Stomach smooth muscle (tissue), 2 donors: ENCODE measurements at regions not wholly inside any gene's neighbourhood (a gene's known extent, or its start where the extent isn't known, plus 50 kb on each side); places are given as distances from the start of the nearest gene placed in this dataset.
"Not testable (repeated sequence)": the region's sequence is repeated elsewhere in the genome, so short reads cannot be mapped to it uniquely, and the experiment has no call there.

Experiments
- H3K27ac ChIP-seq: one replicate; pipeline ENCODE4 v1.7.0; 2013; ENCODE audit warnings: mild to moderate bottlenecking, low read length, inconsistent platforms
- H3K27me3 ChIP-seq, 2 donors: one replicate each; pipeline ENCODE4 v1.7.0; 2013; ENCODE audit warnings: low read length in 2 of 2; ENCODE audit not compliant: insufficient read depth in 2 of 2, control insufficient read depth in 1 of 2
- H3K36me3 ChIP-seq, 2 donors: one replicate each; pipeline ENCODE4 v1.7.0; 2013; ENCODE audit warnings: low read length in 2 of 2; ENCODE audit not compliant: control insufficient read depth in 2 of 2, insufficient read depth in 2 of 2
- H3K4me1 ChIP-seq: one replicate; pipeline ENCODE4 v1.7.0; 2013; ENCODE audit warnings: low read length; ENCODE audit not compliant: control insufficient read depth, insufficient read depth
- H3K4me3 ChIP-seq, 2 donors: one replicate each; pipeline ENCODE4 v1.7.0; 2013; ENCODE audit warnings: low read length in 2 of 2
- H3K9ac ChIP-seq, 2 donors: one replicate each; pipeline ENCODE4 v1.7.0; 2013; ENCODE audit warnings: low read length in 2 of 2, mild to moderate bottlenecking in 1 of 2
- H3K9me3 ChIP-seq, 2 donors: one replicate each; pipeline ENCODE4 v1.7.0; 2013; ENCODE audit warnings: low read length in 2 of 2; ENCODE audit not compliant: control insufficient read depth in 2 of 2
- donor health status: healthy.
- donor health status: Pancreatic carcinoma.

DNA sequence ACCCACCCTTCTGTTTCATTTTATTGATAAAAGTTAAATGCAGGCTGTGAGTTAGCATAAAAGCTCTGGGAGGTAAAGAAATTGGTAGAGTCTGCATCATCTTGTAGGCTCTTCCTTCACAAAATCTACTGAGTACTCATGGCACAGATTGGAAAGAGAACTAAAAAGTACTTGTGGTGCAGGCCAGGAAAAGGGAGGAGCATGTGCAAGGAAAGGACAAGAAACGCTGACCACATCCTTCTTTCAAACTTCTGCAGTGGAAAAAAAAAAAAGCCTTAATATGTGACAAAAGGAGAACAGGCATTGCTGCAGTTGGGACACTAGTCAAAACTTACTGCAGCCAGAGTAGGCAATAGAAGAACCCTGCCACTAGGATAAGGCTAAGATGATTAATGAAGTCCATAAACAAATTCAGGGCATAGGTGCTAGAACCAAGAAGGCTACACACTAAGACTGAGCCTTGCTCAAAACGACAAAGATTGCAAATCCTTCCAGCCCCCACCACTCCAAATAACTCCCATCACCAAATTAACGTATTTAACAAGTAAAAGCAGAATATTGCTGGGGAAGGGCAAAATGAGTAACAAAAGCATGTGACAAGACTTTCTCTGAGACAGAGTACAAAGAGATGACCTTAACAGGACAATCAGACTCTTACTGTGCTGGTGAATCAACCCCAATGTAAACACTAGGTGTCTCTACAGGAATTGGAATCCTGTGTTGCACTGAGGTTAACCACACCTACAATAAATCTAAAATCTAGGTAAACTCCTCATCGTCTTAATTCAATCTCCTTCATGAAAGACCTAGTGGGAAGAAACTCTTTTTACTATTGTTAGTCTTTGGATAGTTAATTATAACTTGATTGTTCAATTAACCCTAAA, 1024.8 kb downstream of the TLE1 start:
- no peak overlapping the region for H3K27ac ChIP-seq
- H3K4me3 ChIP-seq: no peak overlapping the region
- H3K9me3 ChIP-seq: no peaks in the 10 kb centered on the region
- no peaks in the 10 kb centered on the region for H3K36me3 ChIP-seq
- peaks cover 4% of the 10 kb centered on the region for H3K4me1 ChIP-seq
- H3K9ac ChIP-seq: no peak overlapping the region
- H3K27me3 ChIP-seq: no peaks in the 10 kb centered on the region

- not testable (repeated sequence) for H3K4me1 ChIP-seq, H3K27me3 ChIP-seq, H3K9ac ChIP-seq, H3K36me3 ChIP-seq, H3K27ac ChIP-seq, H3K4me3 ChIP-seq, H3K9me3 ChIP-seq
Observed at GRCh38 chr9:80659751-80660150, 1029.6 kb downstream of the TLE1 start.

- H3K4me3 ChIP-seq: no peak overlapping the region
- H3K27me3 ChIP-seq: no peaks in the 10 kb centered on the region
- no peak overlapping the region for H3K9ac ChIP-seq
- H3K4me1 ChIP-seq: no peaks in the 10 kb centered on the region
- H3K27ac ChIP-seq: no peak overlapping the region
- H3K9me3 ChIP-seq: no peaks in the 10 kb centered on the region
- no peaks in the 10 kb centered on the region for H3K36me3 ChIP-seq
Observed at GRCh38 chr9:80651044-80651443, 1038.3 kb downstream of the TLE1 start.

DNA sequence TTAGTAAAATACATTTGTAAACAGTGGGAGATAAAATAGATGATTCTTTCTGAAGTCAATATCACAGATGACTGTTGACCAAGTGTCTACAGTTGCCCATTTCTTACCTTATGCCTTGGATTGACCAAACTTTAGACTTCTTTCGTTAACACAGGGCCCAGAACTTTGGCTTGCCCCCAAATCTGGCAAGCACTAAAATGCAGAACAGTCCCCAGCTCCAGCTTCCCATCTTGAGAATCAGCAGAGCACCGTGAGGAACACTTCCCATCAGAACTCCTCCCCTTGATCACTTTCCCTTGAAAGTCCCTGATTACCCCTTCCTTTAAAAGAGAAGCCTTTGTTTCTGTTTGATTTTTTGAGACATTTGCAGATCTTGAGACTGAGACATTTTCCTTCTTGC, 1039.9 kb downstream of the TLE1 start:
- H3K27ac ChIP-seq: no peak overlapping the region
- H3K4me3 ChIP-seq: no peak overlapping the region
- H3K9me3 ChIP-seq: no peaks in the 10 kb centered on the region
- H3K27me3 ChIP-seq: no peaks in the 10 kb centered on the region
- H3K9ac ChIP-seq: no peak overlapping the region
- H3K36me3 ChIP-seq: no peaks in the 10 kb centered on the region
- H3K4me1 ChIP-seq: no peaks in the 10 kb centered on the region

DNA sequence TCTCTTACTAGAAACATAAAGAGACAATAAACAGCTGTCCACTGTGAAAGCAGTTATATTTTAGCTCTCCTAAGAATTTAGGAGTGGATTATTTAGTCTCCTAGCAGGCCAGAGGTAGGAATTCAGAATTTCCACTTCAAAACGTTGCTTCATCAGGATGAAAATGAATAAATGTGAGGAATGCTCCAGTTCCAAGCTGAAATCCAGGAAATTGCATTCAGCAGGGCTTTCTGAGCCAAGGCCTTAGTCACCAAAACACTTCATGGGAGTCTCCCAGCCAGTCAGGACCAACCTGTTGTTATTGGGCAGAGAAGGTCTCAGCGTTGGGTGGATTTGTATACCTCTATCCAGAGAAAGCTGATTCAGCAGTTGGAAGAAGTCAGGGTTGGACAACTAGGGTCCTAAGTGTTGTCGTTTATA, 1040.3 kb downstream of the TLE1 start:
- Histone ChIP-seq H3K4me3 (no peak overlapping the region), H3K9ac (no peak overlapping the region), H3K4me1 (no peaks in the 10 kb centered on the region), H3K27ac (no peak overlapping the region), H3K27me3 (no peaks in the 10 kb centered on the region), H3K9me3 (no peaks in the 10 kb centered on the region), H3K36me3 (no peaks in the 10 kb centered on the region)

DNA sequence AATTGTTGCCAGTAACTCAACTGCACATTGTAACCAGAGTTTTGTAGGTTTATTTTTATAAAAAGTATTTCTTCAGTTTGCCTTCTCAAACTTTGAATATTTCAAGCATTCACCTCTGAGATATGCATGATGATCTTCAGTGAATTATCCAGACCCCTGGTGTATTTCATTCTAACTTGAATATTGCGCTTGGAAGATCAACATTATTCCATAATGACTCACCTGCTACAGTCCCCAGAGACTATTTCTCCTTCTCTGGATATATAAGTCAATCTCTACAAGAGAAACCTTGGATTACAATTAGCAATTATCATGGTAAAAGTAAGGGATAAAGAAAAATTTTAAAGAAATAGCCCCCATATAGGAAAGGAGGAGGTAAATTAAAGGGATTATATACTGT, 1041.0 kb downstream of the TLE1 start:
- Histone ChIP-seq H3K9me3 (no peaks in the 10 kb centered on the region), H3K4me3 (no peak overlapping the region), H3K27ac (no peak overlapping the region), H3K9ac (no peak overlapping the region), H3K36me3 (no peaks in the 10 kb centered on the region), H3K27me3 (no peaks in the 10 kb centered on the region), H3K4me1 (no peaks in the 10 kb centered on the region)

- no peaks in the 10 kb centered on the region for H3K4me1 ChIP-seq
- no peaks in the 10 kb centered on the region for H3K9me3 ChIP-seq
- no peak overlapping the region for H3K9ac ChIP-seq
- no peak overlapping the region for H3K4me3 ChIP-seq
- no peak overlapping the region for H3K27ac ChIP-seq
- no peaks in the 10 kb centered on the region for H3K36me3 ChIP-seq
- no peaks in the 10 kb centered on the region for H3K27me3 ChIP-seq
Observed at GRCh38 chr9:80646211-80646610, 1043.1 kb downstream of the TLE1 start.

DNA sequence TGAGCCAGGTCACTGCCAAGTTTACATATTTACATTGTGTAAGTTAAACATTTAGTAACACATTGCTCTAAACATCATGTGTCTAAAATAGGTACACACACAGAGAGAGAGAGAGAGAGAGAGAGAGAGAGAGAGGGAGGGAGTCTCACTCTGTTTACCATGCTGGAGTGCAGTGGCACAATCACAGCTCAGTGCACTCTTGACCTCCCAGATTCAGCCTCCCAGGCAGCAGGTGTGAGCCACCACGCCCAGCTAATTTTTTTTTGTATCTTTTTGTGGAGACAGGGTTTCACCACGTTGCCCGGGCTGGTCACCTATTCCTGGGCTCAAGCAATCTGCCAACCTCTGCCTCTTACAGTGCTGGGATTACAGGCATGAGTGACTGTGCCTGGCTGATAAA, 1045.3 kb downstream of the TLE1 start:
- H3K9me3 ChIP-seq: no peaks in the 10 kb centered on the region

DNA sequence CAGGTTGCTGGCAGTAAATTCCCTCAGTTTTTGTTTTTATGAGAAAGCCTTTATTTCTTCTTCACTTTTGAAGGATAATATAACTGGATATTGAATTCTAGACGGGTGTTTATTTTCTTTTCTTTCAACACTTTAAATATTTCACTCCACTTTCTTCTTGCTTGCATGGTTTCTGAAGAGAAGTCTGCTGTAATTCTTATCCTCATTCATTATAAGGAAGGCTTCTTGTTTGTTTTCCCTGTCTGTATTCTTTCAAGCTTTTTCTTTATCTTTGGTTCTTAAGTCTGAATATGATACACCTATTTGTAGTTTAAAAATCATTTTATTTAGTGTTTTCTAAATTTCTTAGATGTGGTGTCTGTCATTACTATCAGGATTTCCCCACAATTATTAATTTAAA, 1054.3 kb downstream of the TLE1 start:
- Histone ChIP-seq H3K9me3 (no peaks in the 10 kb centered on the region), H3K9ac (no peak overlapping the region), H3K27ac (no peak overlapping the region), H3K4me3 (no peak overlapping the region), H3K4me1 (no peaks in the 10 kb centered on the region), H3K36me3 (no peaks in the 10 kb centered on the region), H3K27me3 (no peaks in the 10 kb centered on the region)

More for the DNA sequence above, 1045.3 kb downstream of the TLE1 start:
- Histone ChIP-seq H3K9ac (no peak overlapping the region), H3K27ac (no peak overlapping the region), H3K4me3 (no peak overlapping the region), H3K36me3 (no peaks in the 10 kb centered on the region), H3K27me3 (no peaks in the 10 kb centered on the region), H3K4me1 (no peaks in the 10 kb centered on the region)

DNA sequence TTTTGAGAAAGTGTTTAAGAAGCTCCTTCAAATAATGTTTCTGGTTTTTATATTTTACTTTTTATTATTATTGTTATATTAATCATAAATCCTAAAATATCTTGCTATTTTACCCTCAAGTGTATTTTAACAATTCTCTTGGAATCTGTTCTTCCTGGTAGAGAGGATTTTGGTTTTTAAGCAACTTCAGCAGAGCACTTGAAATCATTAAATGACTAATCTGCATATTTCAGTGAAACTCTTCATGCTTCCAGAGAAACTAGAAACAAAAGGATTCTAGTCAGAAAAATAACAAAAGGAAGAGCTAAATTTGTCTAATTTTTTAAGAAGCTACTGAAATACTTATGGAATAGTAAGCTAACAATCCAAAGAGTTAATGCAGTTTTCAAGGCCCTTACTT, 1057.3 kb downstream of the TLE1 start:
- H3K27ac ChIP-seq: no peak overlapping the region
- H3K36me3 ChIP-seq: no peaks in the 10 kb centered on the region
- no peak overlapping the region for H3K4me3 ChIP-seq
- H3K4me1 ChIP-seq: no peaks in the 10 kb centered on the region
- no peak overlapping the region for H3K9ac ChIP-seq
- no peaks in the 10 kb centered on the region for H3K27me3 ChIP-seq
- no peaks in the 10 kb centered on the region for H3K9me3 ChIP-seq

DNA sequence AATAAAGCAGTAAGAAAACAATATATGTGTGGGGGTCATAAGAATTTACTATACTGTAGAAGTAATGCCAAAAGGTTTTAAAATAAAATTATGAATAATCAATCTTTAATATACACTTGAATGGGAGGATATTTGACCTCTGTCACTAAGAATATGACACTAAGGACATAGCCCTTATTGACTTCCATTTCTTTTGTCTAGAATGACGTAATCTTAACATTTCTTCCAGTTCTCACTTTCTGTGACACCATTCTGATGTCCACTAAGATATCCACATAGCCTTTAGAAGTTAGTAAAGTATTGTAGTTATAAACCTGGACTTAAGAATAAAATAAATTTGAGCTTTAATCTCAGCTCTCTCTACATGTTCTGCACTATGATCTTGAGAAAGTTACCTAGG, 1050.7 kb downstream of the TLE4 start:
- no peaks in the 10 kb centered on the region for H3K9me3 ChIP-seq
- no peak overlapping the region for H3K9ac ChIP-seq
- H3K27ac ChIP-seq: no peak overlapping the region
- no peaks in the 10 kb centered on the region for H3K4me1 ChIP-seq
- H3K4me3 ChIP-seq: no peak overlapping the region
- no peaks in the 10 kb centered on the region for H3K36me3 ChIP-seq
- H3K27me3 ChIP-seq: no peaks in the 10 kb centered on the region
